HepG2 (cell line): ENCODE measurements at regions not wholly inside any gene's neighbourhood (a gene's known extent, or its start where the extent isn't known, plus 50 kb on each side); places are given as distances from the start of the nearest gene placed in this dataset.

Source experiments
- DNMT1 ChIP-seq: sonication (generic); formaldehyde crosslinking; IDR thresholded peaks from 2 replicates; pipeline ENCODE4 v1.5.1; 2020; ENCODE audit warnings: mild to moderate bottlenecking, missing genetic modification reagents
- FOXA3 ChIP-seq: IDR thresholded peaks from 2 replicates; pipeline ENCODE4 v1.6.1; 2016; ENCODE audit warnings: missing genetic modification reagents, missing compliant biosample characterization
- GATAD1 ChIP-seq: IDR thresholded peaks from 2 replicates; pipeline ENCODE4 v1.6.1; 2016; ENCODE audit warnings: missing genetic modification reagents, missing compliant biosample characterization
- GZF1 ChIP-seq: sonication (generic); formaldehyde crosslinking; IDR thresholded peaks from 2 replicates; pipeline ENCODE4 v1.5.1; 2020; ENCODE audit warnings: mild to moderate bottlenecking, missing genetic modification reagents
- MYPOP ChIP-seq: sonication (generic); formaldehyde crosslinking; IDR thresholded peaks from 2 replicates; pipeline ENCODE4 v1.8.1; 2023; ENCODE audit warnings: mild to moderate bottlenecking, moderate library complexity, missing genetic modification reagents
- NFE2L2 ChIP-seq: fragments of 150-350 bp; IDR thresholded peaks from 2 replicates; pipeline ENCODE4 v1.6.1; 2014; ENCODE audit warnings: low read length
- PRDM15 ChIP-seq: sonication (generic); formaldehyde crosslinking; IDR thresholded peaks from 2 replicates; pipeline ENCODE4 v1.4.0; 2020; ENCODE audit warnings: missing genetic modification reagents
- REPIN1 ChIP-seq: sonication (generic); formaldehyde crosslinking; IDR thresholded peaks from 2 replicates; pipeline ENCODE4 v1.8.0; 2022; ENCODE audit warnings: missing genetic modification reagents, low read depth, mild to moderate bottlenecking, borderline replicate concordance
- SP2 ChIP-seq: sonication (generic); formaldehyde crosslinking; IDR thresholded peaks from 2 replicates; pipeline ENCODE4 v1.5.1; 2020; ENCODE audit warnings: mild to moderate bottlenecking, missing genetic modification reagents
- ZBTB25 ChIP-seq: IDR thresholded peaks from 2 replicates; pipeline ENCODE4 v1.6.1; 2018; ENCODE audit warnings: missing genetic modification reagents
- ZKSCAN8 ChIP-seq: IDR thresholded peaks from 2 replicates; pipeline ENCODE4 v1.6.1; 2016; ENCODE audit warnings: borderline replicate concordance, missing genetic modification reagents, missing compliant biosample characterization
- ZNF629 ChIP-seq: sonication (generic); formaldehyde crosslinking; conservative IDR thresholded peaks from 2 replicates; pipeline ENCODE4 v1.5.0; 2020; ENCODE audit warnings: missing genetic modification reagents
- ZNF879 ChIP-seq: sonication (generic); formaldehyde crosslinking; IDR thresholded peaks from 2 replicates; pipeline ENCODE4 v1.8.1; 2023; ENCODE audit warnings: missing genetic modification reagents
- ZSCAN25 ChIP-seq: sonication (generic); formaldehyde crosslinking; IDR thresholded peaks from 2 replicates; pipeline ENCODE4 v1.8.0; 2022; ENCODE audit warnings: mild to moderate bottlenecking, missing genetic modification reagents
- TF ChIP-seq, protein P1 (sequence below): sonication (generic); formaldehyde crosslinking; IDR thresholded peaks from 2 replicates; pipeline ENCODE4 v1.5.1; 2020; ENCODE audit warnings: mild to moderate bottlenecking, missing genetic modification reagents, borderline replicate concordance
- TF ChIP-seq, protein P2 (sequence below): sonication (generic); formaldehyde crosslinking; IDR thresholded peaks from 2 replicates; pipeline ENCODE4 v1.4.0; 2020; ENCODE audit warnings: missing genetic modification reagents

DNA sequence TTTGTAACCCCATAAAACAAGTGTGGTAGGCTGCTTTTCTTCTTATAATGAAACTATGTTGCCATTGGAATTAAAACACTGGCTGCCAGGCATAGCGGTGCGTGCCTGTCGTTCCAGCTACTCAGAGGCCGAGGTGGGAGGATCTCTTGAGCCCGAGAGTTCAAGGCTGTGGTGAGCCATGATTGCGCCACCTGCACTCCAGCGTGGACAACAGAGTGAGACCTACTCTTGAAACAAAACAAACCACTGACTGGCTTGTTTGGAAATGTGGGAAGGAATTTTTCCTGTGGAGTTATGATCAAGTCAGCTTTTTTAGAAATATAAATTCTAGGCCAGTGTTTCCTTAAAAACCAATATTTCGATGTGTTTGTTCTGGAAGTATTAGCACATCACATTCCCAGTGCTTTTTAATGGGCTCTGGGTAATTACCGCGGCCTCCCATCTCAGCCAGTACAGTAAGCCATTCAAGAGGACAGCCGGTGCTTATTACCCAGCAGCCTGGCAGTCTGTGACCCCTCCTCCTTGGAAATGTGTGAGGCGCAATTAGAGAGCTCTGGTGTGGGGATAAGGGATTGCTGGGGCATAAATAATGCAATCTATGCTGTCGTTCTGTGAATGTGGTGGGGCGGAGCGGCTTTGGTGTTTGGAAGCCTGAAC, 58.3 kb upstream of the TRAK1 start (continued):
- TF ChIP-seq PRDM15 (CRISPR knock-in tag) (peak; percentile 81; the same call in 1 of the 2 replicates), FOXA3 (peak; percentile 87), ZKSCAN8 (CRISPR knock-in tag) (peak; percentile 66; the same call in 1 of the 2 replicates), ZNF629 (CRISPR knock-in tag) (0 out of 2 replicates have a peak, but pooled peaks have one; percentile 20), ZNF879 (no peak), GATAD1 (peak; percentile 66), MYPOP (CRISPR knock-in tag) (peak; percentile 87), SP2 (CRISPR knock-in tag) (no peak), DNMT1 (CRISPR knock-in tag) (no peak), ZBTB25 (CRISPR knock-in tag) (0 out of 2 replicates have a peak, but pooled peaks have one; percentile 53), ZSCAN25 (CRISPR knock-in tag) (no peak), REPIN1 (CRISPR knock-in tag) (peak; percentile 47; the same call in 1 of the 2 replicates), GZF1 (CRISPR knock-in tag) (no peak), NFE2L2 (no peak)
- TF ChIP-seq, protein P1, sequence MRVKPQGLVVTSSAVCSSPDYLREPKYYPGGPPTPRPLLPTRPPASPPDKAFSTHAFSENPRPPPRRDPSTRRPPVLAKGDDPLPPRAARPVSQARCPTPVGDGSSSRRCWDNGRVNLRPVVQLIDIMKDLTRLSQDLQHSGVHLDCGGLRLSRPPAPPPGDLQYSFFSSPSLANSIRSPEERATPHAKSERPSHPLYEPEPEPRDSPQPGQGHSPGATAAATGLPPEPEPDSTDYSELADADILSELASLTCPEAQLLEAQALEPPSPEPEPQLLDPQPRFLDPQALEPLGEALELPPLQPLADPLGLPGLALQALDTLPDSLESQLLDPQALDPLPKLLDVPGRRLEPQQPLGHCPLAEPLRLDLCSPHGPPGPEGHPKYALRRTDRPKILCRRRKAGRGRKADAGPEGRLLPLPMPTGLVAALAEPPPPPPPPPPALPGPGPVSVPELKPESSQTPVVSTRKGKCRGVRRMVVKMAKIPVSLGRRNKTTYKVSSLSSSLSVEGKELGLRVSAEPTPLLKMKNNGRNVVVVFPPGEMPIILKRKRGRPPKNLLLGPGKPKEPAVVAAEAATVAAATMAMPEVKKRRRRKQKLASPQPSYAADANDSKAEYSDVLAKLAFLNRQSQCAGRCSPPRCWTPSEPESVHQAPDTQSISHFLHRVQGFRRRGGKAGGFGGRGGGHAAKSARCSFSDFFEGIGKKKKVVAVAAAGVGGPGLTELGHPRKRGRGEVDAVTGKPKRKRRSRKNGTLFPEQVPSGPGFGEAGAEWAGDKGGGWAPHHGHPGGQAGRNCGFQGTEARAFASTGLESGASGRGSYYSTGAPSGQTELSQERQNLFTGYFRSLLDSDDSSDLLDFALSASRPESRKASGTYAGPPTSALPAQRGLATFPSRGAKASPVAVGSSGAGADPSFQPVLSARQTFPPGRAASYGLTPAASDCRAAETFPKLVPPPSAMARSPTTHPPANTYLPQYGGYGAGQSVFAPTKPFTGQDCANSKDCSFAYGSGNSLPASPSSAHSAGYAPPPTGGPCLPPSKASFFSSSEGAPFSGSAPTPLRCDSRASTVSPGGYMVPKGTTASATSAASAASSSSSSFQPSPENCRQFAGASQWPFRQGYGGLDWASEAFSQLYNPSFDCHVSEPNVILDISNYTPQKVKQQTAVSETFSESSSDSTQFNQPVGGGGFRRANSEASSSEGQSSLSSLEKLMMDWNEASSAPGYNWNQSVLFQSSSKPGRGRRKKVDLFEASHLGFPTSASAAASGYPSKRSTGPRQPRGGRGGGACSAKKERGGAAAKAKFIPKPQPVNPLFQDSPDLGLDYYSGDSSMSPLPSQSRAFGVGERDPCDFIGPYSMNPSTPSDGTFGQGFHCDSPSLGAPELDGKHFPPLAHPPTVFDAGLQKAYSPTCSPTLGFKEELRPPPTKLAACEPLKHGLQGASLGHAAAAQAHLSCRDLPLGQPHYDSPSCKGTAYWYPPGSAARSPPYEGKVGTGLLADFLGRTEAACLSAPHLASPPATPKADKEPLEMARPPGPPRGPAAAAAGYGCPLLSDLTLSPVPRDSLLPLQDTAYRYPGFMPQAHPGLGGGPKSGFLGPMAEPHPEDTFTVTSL (CRISPR knock-in tag): peak; percentile 87; the same call in 1 of the 2 replicates
- TF ChIP-seq, protein P2, sequence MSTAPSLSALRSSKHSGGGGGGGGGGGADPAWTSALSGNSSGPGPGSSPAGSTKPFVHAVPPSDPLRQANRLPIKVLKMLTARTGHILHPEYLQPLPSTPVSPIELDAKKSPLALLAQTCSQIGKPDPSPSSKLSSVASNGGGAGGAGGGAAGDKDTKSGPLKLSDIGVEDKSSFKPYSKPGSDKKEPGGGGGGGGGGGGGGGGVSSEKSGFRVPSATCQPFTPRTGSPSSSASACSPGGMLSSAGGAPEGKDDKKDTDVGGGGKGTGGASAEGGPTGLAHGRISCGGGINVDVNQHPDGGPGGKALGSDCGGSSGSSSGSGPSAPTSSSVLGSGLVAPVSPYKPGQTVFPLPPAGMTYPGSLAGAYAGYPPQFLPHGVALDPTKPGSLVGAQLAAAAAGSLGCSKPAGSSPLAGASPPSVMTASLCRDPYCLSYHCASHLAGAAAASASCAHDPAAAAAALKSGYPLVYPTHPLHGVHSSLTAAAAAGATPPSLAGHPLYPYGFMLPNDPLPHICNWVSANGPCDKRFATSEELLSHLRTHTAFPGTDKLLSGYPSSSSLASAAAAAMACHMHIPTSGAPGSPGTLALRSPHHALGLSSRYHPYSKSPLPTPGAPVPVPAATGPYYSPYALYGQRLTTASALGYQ (CRISPR knock-in tag): peak; percentile 74; the same call in 1 of the 2 replicates
